HCT116 (cell line): ENCODE measurements at regions not wholly inside any gene's neighbourhood (a gene's known extent, or its start where the extent isn't known, plus 50 kb on each side); places are given as distances from the start of the nearest gene placed in this dataset.

Source experiments
- ATAC-seq: fragments of 200-7000 bp; cut with Tn5 transposase; 2 replicates; pipeline ENCODE4 v1.9.1; 2020; ENCODE audit warnings: mild to moderate bottlenecking, moderate library complexity
- BruUV-seq: library from RNA; stranded (reverse); fragments of 400-500 nt; replicated peaks from 2 replicates; lab custom pipeline; 2021; lab: Mats Ljungman, UMichigan
- CTCF ChIA-PET: fragments of 300-600 bp; sonication (Branson Sonifier 250); formaldehyde crosslinking; loops from one replicate; lab custom pipeline; 2021; ENCODE audit warnings: antibody characterized with exemption; lab: Charles Lee
- POLR2A ChIA-PET: fragments of 300-600, 350-600 bp; sonication (Branson Sonifier 250); formaldehyde crosslinking; loops from one replicate; lab custom pipeline; 2021; ENCODE audit warnings: antibody characterized with exemption; lab: Charles Lee
- RAD21 ChIA-PET, 2 experiments: fragments of 300-600 bp; sonication (Branson Sonifier 250); formaldehyde crosslinking; loops; one replicate each; lab custom pipeline; 2023; ENCODE audit warnings: low total read pairs in 2 of 2; ENCODE audit not compliant: uncharacterized antibody in 2 of 2, unreplicated experiment in 2 of 2, low non-redundant PET in 1 of 2; lab: Charles Lee
- DNase-seq: peaks from one replicate; pipeline ENCODE4 v3.0.0-alpha.2; 2010; ENCODE audit warnings: low read depth, low spot score
- H2AFZ ChIP-seq: fragments of 200-600 bp; shearing (Covaris generic), sonication (generic); 2 replicates; pipeline ENCODE4 v1.6.1; 2017; ENCODE audit warnings: low read depth, mixed run types, mixed read lengths, antibody characterized with exemption, low read length; ENCODE audit not compliant: poor library complexity, severe bottlenecking
- H3K27ac ChIP-seq: 2 replicates; pipeline ENCODE4 v1.5.1; 2012; ENCODE audit warnings: low read depth, low read length
- H3K27me3 ChIP-seq: fragments of 200-600 bp; sonication (generic); 2 replicates; pipeline ENCODE4 v1.6.1; 2016; ENCODE audit warnings: mixed run types, low read length, mixed read lengths; ENCODE audit not compliant: insufficient read depth
- H3K36me3 ChIP-seq, 2 experiments: fragments of 200-500 bp in 1 of 2; fragments of 200-600 bp in 1 of 2; sonication (Bioruptor generic) in 1 of 2; sonication (generic) in 1 of 2; 2 replicates each; pipeline versions ENCODE4 v1.5.1 to v1.6.1; 2014 to 2016; ENCODE audit warnings: low read length in 2 of 2, inconsistent platforms in 1 of 2, mixed read lengths in 1 of 2, mixed run types in 1 of 2; ENCODE audit not compliant: insufficient read depth in 2 of 2, control insufficient read depth in 1 of 2
- H3K4me1 ChIP-seq, 2 experiments: fragments of 200-600 bp in 1 of 2; sonication (generic) in 1 of 2; 2 replicates each; pipeline versions ENCODE4 v1.5.1 to v1.6.1; 2012 to 2017; ENCODE audit warnings: low read length in 2 of 2, inconsistent platforms in 1 of 2, mild to moderate bottlenecking in 1 of 2, mixed read lengths in 1 of 2, mixed run types in 1 of 2, moderate library complexity in 1 of 2; ENCODE audit not compliant: insufficient read depth in 2 of 2, control insufficient read depth in 1 of 2
- H3K4me2 ChIP-seq: fragments of 200-600 bp; sonication (generic); 2 replicates; pipeline ENCODE4 v1.6.1; 2017; ENCODE audit warnings: mixed run types, low read length, mixed read lengths
- H3K4me3 ChIP-seq, 2 experiments: fragments of 200-600 bp in 1 of 2; sonication (generic) in 1 of 2; replicated peaks in 1 of 2; 2 replicates each; pipeline ENCODE4 v1.5.1; 2011 to 2016; ENCODE audit warnings: low read length in 2 of 2, control low read depth in 1 of 2, low read depth in 1 of 2, mild to moderate bottlenecking in 1 of 2, mixed read lengths in 1 of 2, mixed run types in 1 of 2
- H3K79me2 ChIP-seq: fragments of 200-600 bp; sonication (generic); 2 replicates; pipeline ENCODE4 v1.6.1; 2017; ENCODE audit warnings: mild to moderate bottlenecking, mixed run types, low read length, moderate library complexity, mixed read lengths; ENCODE audit not compliant: insufficient read depth
- H3K9ac ChIP-seq: fragments of 200-600 bp; sonication (generic); 2 replicates; pipeline ENCODE4 v1.6.1; 2016; ENCODE audit warnings: low read length, mixed read lengths
- H3K9me2 ChIP-seq: fragments of 200-600 bp; sonication (generic), shearing (Covaris generic); 2 replicates; pipeline ENCODE4 v1.6.1; 2017; ENCODE audit warnings: mixed run types, mild to moderate bottlenecking, moderate library complexity; ENCODE audit not compliant: insufficient read depth
- H3K9me3 ChIP-seq, 2 experiments: fragments of 200-500 bp in 1 of 2; fragments of 200-600 bp in 1 of 2; sonication (Bioruptor generic) in 1 of 2; sonication (generic) in 1 of 2; 2 replicates each; pipeline ENCODE4 v1.6.1; 2014 to 2017; ENCODE audit warnings: low read length in 2 of 2, mixed read lengths in 2 of 2, inconsistent platforms in 1 of 2, low read depth in 1 of 2, mild to moderate bottlenecking in 1 of 2, mixed run types in 1 of 2, moderate library complexity in 1 of 2; ENCODE audit not compliant: control insufficient read depth in 1 of 2, insufficient read depth in 1 of 2
- H4K20me1 ChIP-seq: fragments of 200-600 bp; sonication (generic), shearing (Covaris generic); 2 replicates; pipeline ENCODE4 v1.6.1; 2017; ENCODE audit warnings: mixed run types, mild to moderate bottlenecking, moderate library complexity; ENCODE audit not compliant: insufficient read depth
- CBX3 ChIP-seq: IDR thresholded peaks from 2 replicates; pipeline ENCODE4 v1.6.1; 2012; ENCODE audit warnings: low read depth
- CEBPB ChIP-seq: IDR thresholded peaks from 2 replicates; pipeline ENCODE4 v1.6.1; 2012; ENCODE audit warnings: low read depth
- EGR1 ChIP-seq: IDR thresholded peaks from 2 replicates; pipeline ENCODE4 v1.6.1; 2012; ENCODE audit warnings: low read depth
- ELF1 ChIP-seq: IDR thresholded peaks from 2 replicates; pipeline ENCODE4 v1.6.1; 2012; ENCODE audit warnings: low read depth, borderline replicate concordance
- EZH2 ChIP-seq: fragments of 200-600 bp; sonication (generic); IDR thresholded peaks from 2 replicates; pipeline ENCODE4 v1.6.1; 2017; ENCODE audit warnings: antibody characterized with exemption, mixed run types
- FOSL1 ChIP-seq: IDR thresholded peaks from 2 replicates; pipeline ENCODE4 v1.6.1; 2012; ENCODE audit warnings: low read depth
- JUND ChIP-seq: IDR thresholded peaks from 2 replicates; pipeline ENCODE4 v1.6.1; 2012
- POLR2A ChIP-seq: IDR thresholded peaks from 2 replicates; pipeline ENCODE4 v1.7.0; 2011; ENCODE audit warnings: borderline replicate concordance; ENCODE audit not compliant: insufficient read depth, insufficient read length; ENCODE audit errors: extremely low read depth
- POLR2AphosphoS5 ChIP-seq: IDR thresholded peaks from 2 replicates; pipeline ENCODE4 v1.6.1; 2011; ENCODE audit warnings: mild to moderate bottlenecking, low read depth, low read length, moderate library complexity
- RAD21 ChIP-seq: IDR thresholded peaks from 2 replicates; pipeline ENCODE4 v1.6.1; 2012; ENCODE audit warnings: low read depth, mild to moderate bottlenecking
- SIN3A ChIP-seq: IDR thresholded peaks from 2 replicates; pipeline ENCODE4 v1.6.1; 2012; ENCODE audit warnings: low read depth
- SP1 ChIP-seq: IDR thresholded peaks from 2 replicates; pipeline ENCODE4 v1.6.1; 2012; ENCODE audit warnings: low read depth
- SRF ChIP-seq: IDR thresholded peaks from 2 replicates; pipeline ENCODE4 v1.6.1; 2012; ENCODE audit warnings: low read depth
- ZFX ChIP-seq: fragments of 450-650 bp; IDR thresholded peaks from 2 replicates; pipeline ENCODE4 v1.6.1; 2017
- ZNF274 ChIP-seq: fragments of 200-500 bp; sonication (Bioruptor generic); IDR thresholded peaks from 2 replicates; pipeline ENCODE4 v1.6.1; 2014; ENCODE audit warnings: mild to moderate bottlenecking, low read depth, low read length, inconsistent platforms
- intact Hi-C: fragments of 100-400 bp; cut with micrococcal nuclease; formaldehyde crosslinking; loops from 2 replicates; pipeline ENCODE4 v1.10.0; 2022
- TF ChIP-seq, protein P1 (sequence below): IDR thresholded peaks from 2 replicates; pipeline ENCODE4 v1.6.1; 2012; ENCODE audit warnings: low read depth
- TF ChIP-seq, protein P2 (sequence below): IDR thresholded peaks from 2 replicates; pipeline ENCODE4 v1.6.1; 2012
- TF ChIP-seq, protein P3 (sequence below), 3 experiments: fragments of 200-600 bp in 1 of 3; sonication (generic) in 1 of 3; IDR thresholded peaks in 2 of 3; conservative IDR thresholded peaks in 1 of 3; 2 replicates each; pipeline ENCODE4 v1.5.1; 2012 to 2017; ENCODE audit warnings: low read depth in 2 of 3, low read length in 2 of 3, antibody characterized with exemption in 1 of 3, borderline replicate concordance in 1 of 3, control low read depth in 1 of 3, mild to moderate bottlenecking in 1 of 3, mixed read lengths in 1 of 3, mixed run types in 1 of 3, moderate library complexity in 1 of 3; ENCODE audit not compliant: insufficient read depth in 1 of 3
- TF ChIP-seq, protein P4 (sequence below): IDR thresholded peaks from 2 replicates; pipeline ENCODE4 v1.6.1; 2012

DNA sequence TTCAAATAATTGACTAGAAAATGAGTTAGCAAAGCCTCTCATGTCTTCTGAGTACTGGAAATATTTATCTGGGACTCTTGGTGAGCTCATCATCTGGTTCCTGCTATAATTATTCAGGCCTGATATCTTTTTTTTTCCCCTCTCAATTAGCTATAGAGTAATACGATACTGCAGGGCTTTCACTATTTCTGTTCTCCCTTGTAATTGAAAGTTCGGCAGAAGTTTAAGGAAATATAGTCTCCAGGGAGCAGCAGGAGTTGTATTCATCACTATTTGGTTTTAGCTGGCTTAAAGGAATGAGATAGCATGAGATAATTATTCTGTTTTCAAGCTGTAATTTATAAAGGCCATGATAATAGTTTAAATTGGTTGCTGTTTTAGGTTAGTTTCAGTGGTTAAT, 378.6 kb upstream of the EPHA5 start (continued):
- TF ChIP-seq, protein P1, sequence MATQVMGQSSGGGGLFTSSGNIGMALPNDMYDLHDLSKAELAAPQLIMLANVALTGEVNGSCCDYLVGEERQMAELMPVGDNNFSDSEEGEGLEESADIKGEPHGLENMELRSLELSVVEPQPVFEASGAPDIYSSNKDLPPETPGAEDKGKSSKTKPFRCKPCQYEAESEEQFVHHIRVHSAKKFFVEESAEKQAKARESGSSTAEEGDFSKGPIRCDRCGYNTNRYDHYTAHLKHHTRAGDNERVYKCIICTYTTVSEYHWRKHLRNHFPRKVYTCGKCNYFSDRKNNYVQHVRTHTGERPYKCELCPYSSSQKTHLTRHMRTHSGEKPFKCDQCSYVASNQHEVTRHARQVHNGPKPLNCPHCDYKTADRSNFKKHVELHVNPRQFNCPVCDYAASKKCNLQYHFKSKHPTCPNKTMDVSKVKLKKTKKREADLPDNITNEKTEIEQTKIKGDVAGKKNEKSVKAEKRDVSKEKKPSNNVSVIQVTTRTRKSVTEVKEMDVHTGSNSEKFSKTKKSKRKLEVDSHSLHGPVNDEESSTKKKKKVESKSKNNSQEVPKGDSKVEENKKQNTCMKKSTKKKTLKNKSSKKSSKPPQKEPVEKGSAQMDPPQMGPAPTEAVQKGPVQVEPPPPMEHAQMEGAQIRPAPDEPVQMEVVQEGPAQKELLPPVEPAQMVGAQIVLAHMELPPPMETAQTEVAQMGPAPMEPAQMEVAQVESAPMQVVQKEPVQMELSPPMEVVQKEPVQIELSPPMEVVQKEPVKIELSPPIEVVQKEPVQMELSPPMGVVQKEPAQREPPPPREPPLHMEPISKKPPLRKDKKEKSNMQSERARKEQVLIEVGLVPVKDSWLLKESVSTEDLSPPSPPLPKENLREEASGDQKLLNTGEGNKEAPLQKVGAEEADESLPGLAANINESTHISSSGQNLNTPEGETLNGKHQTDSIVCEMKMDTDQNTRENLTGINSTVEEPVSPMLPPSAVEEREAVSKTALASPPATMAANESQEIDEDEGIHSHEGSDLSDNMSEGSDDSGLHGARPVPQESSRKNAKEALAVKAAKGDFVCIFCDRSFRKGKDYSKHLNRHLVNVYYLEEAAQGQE, result no peak
- TF ChIP-seq JUND (no peak), SRF (no peak), POLR2AphosphoS5 (no peak), SP1 (no peak), RAD21 (no peak)
- TF ChIP-seq, all 23 proteins: peak for 0

DNA sequence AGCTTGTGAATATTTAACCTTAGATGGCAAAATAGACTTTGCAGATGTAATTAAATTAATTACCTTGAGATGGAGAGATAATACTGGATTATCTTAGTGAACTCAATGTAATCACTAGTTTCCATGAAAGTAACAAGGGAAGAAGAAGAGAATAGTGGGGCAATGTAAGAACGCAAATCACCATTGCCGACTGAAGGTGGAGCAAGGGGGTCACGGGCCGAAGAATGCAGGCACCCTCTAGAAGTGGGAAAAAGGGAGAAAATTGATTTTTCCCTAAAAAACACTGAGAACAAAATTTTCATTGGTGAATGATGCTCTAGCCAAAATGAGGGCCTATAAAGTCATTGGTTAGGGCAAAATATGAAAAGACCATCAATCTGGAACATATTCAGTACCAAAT, 375.6 kb upstream of the EPHA5 start:
- RAD21 ChIA-PET, result no interaction called here
- H3K9me3 ChIP-seq, result peaks cover 7% of the 10 kb centered on the region in 2 experiments; a peak in 2 of 4 replicates
- CTCF ChIA-PET, result no interaction called here
- BruUV-seq, result no TSS peak
- H2AFZ ChIP-seq, result no peak overlapping the region
- no peaks in the 10 kb centered on the region for H3K9me2 ChIP-seq
- H3K4me2 ChIP-seq, result no peak overlapping the region
- no peaks in the 10 kb centered on the region for H3K36me3 ChIP-seq
- intact Hi-C loops, result no loop called here
- POLR2A ChIA-PET, result no interaction called here
- no peaks in the 10 kb centered on the region for H4K20me1 ChIP-seq
- H3K27ac ChIP-seq, result no peak overlapping the region
- H3K4me3 ChIP-seq, result no peak overlapping the region
- no peak overlapping the region for H3K9ac ChIP-seq
- DNase-seq, result no peak
- no peaks in the 10 kb centered on the region for H3K4me1 ChIP-seq
- TF ChIP-seq EZH2, result no peak
- TF ChIP-seq ZFX, result no peak
- TF ChIP-seq, protein P2, sequence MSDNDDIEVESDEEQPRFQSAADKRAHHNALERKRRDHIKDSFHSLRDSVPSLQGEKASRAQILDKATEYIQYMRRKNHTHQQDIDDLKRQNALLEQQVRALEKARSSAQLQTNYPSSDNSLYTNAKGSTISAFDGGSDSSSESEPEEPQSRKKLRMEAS, result no peak
- TF ChIP-seq CBX3, result no peak
- TF ChIP-seq POLR2A, result no peak
- TF ChIP-seq SIN3A, result no peak
- TF ChIP-seq, protein P3, sequence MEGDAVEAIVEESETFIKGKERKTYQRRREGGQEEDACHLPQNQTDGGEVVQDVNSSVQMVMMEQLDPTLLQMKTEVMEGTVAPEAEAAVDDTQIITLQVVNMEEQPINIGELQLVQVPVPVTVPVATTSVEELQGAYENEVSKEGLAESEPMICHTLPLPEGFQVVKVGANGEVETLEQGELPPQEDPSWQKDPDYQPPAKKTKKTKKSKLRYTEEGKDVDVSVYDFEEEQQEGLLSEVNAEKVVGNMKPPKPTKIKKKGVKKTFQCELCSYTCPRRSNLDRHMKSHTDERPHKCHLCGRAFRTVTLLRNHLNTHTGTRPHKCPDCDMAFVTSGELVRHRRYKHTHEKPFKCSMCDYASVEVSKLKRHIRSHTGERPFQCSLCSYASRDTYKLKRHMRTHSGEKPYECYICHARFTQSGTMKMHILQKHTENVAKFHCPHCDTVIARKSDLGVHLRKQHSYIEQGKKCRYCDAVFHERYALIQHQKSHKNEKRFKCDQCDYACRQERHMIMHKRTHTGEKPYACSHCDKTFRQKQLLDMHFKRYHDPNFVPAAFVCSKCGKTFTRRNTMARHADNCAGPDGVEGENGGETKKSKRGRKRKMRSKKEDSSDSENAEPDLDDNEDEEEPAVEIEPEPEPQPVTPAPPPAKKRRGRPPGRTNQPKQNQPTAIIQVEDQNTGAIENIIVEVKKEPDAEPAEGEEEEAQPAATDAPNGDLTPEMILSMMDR (IDR thresholded peaks at IDR 0.05 in 2 of 3, conservative IDR thresholded peaks at IDR 0.05 in 1 of 3; ENCODE audit: borderline replicate concordance in 1 of 3, insufficient read depth in 1 of 3, low read depth in 2 of 3, low read length in 2 of 3), result no peak
- no peak for TF ChIP-seq EGR1
- TF ChIP-seq POLR2AphosphoS5, result no peak
- no peak for TF ChIP-seq CEBPB
- TF ChIP-seq ZNF274, result no peak
- TF ChIP-seq, protein P4, sequence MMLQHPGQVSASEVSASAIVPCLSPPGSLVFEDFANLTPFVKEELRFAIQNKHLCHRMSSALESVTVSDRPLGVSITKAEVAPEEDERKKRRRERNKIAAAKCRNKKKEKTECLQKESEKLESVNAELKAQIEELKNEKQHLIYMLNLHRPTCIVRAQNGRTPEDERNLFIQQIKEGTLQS, result no peak
- no peak for TF ChIP-seq FOSL1
- TF ChIP-seq ELF1, result no peak
- TF ChIP-seq, all 23 proteins: peak for 0
- no peak for ATAC-seq
- H3K27me3 ChIP-seq, result no peaks in the 10 kb centered on the region
- H3K79me2 ChIP-seq, result no peaks in the 10 kb centered on the region
